Gastrocnemius medialis (tissue), 4 donors: ENCODE measurements at regions not wholly inside any gene's neighbourhood (a gene's known extent, or its start where the extent isn't known, plus 50 kb on each side); places are given as distances from the start of the nearest gene placed in this dataset.

Experiments
- POLR2A ChIP-seq, 2 donors: fragments of 450-650 bp; IDR thresholded peaks; one replicate each; pipeline ENCODE4 v1.6.1; 2017; ENCODE audit warnings: antibody characterized with exemption in 2 of 2, mild to moderate bottlenecking in 2 of 2, moderate library complexity in 2 of 2
- TF ChIP-seq, protein P1 (sequence below), 5 experiments: fragments of 450-650 bp in 3 of 5; fragments of 200-600 bp in 2 of 5; sonication (generic) in 2 of 5; IDR thresholded peaks in 4 of 5; conservative IDR thresholded peaks in 1 of 5; 1 replicate in 4 of 5; 2 replicates in 1 of 5; pipeline ENCODE4 v1.5.1; 2016 to 2019; ENCODE audit warnings: antibody characterized with exemption in 5 of 5, mild to moderate bottlenecking in 3 of 5, moderate library complexity in 3 of 5

DNA sequence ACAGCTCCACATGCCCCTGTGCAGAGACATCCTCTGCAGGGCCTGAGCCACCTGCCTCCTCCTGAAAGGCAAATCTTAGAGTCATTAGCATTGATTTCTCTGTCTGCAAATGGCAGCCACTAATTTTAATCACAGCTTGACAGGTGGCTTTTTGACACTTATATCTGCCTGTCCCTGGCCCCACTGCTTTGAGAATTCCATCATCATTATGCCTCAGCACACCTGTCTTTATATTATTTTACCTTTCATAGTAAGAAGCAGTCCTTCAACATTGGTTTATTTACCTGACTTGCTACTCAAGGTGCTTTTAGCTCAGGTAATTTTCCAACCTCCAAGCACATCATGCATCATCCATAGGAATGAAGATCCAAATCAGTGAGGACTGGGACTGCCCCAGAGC is 451.3 kb downstream of the MTRR start:
- TF ChIP-seq, protein P1, sequence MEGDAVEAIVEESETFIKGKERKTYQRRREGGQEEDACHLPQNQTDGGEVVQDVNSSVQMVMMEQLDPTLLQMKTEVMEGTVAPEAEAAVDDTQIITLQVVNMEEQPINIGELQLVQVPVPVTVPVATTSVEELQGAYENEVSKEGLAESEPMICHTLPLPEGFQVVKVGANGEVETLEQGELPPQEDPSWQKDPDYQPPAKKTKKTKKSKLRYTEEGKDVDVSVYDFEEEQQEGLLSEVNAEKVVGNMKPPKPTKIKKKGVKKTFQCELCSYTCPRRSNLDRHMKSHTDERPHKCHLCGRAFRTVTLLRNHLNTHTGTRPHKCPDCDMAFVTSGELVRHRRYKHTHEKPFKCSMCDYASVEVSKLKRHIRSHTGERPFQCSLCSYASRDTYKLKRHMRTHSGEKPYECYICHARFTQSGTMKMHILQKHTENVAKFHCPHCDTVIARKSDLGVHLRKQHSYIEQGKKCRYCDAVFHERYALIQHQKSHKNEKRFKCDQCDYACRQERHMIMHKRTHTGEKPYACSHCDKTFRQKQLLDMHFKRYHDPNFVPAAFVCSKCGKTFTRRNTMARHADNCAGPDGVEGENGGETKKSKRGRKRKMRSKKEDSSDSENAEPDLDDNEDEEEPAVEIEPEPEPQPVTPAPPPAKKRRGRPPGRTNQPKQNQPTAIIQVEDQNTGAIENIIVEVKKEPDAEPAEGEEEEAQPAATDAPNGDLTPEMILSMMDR (IDR thresholded peaks at IDR 0.05 in 4 of 5, conservative IDR thresholded peaks at IDR 0.05 in 1 of 5): no peak
- no peak for TF ChIP-seq POLR2A (IDR thresholded peaks at IDR 0.05)
